Activated naive CD4-positive, alpha-beta T cell treated with Interleukin-2 at 50 U/mL for 16 hours (primary cell): ENCODE measurements at regions not wholly inside any gene's neighbourhood (a gene's known extent, or its start where the extent isn't known, plus 50 kb on each side); places are given as distances from the start of the nearest gene placed in this dataset.

Source experiments
- DNase-seq: peaks from one replicate; pipeline ENCODE4 v3.0.0-alpha.2; 2020

DNA sequence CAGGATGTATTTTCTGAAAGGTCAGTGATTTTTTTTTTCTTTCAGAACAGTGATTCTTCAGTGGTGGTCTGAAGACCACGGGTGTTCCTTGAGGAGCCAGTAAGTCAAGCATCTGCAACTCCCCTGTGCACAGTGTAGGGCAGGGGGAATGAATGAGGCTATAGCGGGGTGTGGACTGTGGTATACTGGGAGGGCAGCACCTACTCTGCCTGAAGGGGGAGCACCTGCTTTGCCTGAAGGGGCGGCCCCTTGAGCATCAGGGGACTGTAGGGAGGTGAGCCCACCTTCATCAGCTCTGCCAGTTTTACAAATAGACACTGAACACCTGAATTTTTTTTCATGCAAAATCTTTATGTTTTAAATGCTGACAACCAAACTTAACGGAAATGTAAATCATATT is 77.5 kb upstream of the RIPOR2 start:
- no peak for DNase-seq

DNA sequence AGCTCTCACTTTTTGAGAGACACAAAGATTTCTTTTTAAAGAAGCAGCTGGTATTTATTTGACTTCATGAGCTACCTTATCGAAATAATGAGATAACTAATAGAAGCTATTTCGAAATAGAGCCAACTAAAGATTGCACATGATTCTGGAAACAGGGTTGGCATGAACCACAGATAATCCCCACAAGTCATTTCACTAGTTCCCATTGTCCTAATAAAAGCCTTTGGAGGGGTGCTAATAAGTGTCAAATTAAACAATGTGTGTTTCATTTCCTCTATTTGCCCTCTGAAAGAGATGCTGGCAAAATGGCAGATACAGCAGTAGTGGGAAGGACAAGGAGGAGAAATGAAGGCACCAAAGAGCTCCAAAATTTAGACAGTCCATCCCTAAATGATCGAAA is 78.6 kb upstream of the RIPOR2 start:
- DNase-seq, result no peak

DNA sequence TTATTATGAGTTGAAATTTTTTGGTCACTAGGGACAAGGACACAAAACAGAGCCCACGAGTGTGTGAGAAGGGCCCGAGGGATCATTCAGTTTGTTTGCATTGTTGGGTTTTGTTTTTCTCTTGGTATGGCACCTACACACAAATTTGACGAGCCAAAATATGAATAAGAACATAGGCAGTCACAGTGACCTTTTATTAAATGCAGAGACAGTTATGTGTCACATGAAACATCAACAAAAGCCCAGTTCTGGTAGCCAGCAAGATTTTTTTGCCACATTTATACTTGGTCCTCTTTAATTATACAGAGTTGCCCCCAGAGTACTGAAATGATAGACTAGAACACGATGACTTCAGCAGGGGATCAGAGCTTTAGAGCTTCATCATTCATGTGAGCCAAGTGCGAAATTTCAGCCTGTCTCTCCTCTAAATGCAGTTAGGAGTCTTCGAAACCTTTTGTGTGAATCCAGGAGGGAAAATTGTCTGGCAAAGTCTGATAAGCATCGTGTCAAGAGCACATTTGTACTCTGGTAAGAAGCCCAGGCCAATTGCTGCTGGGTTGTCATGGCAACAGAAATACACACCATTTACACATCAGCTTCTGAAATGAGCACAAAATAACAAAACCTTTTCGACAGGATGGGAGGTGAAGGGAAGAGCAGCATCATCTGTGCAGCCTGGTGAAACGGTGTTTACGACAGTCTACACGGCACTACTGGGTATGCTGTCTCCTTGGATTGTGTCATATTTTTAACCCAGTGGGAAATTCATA is 79.2 kb upstream of the RIPOR2 start:
- peak; percentile 32 for DNase-seq

DNA sequence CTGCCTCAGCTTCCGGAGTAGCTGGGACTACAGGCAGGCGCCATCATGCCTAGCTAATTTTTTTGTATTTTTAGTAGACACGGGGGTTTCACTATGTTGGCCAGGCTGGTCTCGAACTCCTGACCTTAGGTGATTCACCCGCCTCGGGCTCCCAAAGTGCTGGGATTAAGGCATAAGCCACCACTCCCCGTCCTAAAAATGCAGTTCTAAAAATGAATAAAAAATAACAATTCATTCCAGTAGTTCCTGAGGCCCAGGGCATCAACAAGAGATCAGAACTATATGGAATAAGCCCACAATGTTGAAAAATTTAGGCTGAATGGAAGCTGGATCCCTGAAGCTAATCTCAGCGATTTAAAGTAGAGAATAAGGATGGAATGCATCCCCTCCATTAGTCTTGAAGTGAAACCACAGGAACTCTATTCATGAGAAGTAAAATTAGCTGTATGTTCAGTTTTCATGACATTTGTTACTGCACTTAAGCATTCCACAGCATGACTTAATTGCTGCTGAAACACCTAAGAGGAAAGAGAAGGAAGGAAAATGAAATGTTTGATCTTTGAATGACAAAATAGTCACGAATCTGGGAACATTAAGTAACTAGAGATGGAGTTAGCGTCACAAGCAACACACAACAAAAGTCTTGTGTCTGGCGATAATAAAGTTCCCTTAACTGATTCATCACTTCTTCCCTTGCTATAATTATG is 80.4 kb upstream of the RIPOR2 start:
- DNase-seq, result no peak

DNA sequence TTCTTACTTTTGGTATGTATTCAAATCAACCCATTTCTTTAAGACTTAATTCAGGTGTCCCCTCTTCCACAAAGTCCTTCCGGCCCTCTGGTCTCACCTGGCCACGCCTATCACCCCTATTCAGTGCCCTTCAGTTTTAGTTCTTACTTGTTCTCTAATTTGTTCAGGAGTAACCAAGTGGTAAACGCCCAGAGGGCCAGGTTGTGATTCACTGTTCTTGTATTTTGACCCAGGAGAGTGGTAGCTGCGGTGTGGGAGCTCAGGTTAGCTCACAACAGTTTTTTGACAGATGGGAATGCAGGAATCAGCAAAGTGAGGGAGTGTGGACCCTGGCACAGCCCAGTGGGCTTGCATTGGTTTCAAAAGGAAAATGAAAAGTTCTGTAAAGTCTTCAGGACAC is 81.7 kb upstream of the RIPOR2 start:
- no peak for DNase-seq

DNA sequence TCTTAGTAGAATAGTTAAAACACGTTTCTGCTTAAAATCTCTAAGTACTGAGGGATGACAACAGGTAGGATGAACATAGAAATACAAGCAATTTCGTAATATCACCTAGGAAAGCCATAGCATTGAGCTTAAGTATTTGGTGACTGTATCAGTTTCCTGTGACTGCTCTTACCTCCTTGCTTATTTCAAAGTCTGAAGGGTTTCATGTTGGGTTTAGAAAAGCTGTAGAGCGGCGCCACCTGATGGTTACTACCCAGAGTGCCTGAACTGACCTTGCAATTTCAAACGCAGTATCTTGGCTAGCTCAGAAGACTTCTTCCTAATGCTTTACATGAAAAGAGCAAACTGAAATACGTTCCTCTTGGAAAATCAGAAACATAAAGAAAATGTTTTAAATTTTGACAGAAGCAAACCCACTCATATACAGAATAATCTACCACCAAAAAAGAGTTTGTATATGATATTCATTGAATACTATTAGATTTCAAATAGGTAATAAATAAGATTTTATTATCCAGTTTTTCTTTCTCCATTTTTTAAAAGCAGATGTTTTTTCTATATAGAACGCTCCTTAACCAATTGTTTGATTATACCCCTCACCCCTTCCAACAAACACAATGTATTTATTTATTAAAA is 82.3 kb upstream of the RIPOR2 start:
- peak; percentile 83 for DNase-seq

DNA sequence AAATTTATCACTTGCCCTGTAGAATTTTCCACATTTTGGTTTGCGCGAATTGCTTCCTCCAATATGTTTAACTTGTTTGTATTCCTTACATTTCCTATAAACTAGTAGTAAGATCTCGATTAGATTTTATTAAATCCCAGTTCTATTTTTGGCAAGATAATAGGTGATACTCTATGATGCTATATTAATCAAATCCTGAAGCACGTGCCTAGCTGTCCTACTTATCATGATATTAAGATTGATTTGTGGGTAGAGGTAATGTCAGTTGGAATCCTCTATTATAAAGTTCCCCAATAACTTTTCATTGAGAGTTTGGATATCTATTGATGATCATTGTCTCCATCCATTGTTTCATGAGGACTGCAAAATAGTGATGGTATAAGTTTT is 82.8 kb upstream of the RIPOR2 start:
- no peak for DNase-seq

DNA sequence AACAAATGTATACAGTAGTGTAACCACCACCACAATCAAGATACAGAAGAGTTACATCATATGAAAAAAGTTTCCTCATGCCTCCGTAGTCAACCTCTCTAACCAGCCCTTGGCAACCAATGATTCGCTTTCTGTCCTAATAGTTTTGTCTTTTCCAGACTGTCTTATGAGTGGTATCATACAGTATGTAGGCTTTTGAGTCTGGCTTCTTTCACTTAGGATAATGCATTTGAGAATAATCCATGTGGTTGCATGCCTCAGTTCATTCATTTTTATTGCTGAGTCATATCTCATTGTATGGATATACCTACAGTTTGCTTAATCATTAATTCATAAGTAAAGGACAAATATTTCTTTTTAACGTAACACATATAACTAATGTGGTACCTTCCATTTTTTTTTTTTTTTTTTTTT is 86.4 kb upstream of the RIPOR2 start:
- no peak for DNase-seq

DNA sequence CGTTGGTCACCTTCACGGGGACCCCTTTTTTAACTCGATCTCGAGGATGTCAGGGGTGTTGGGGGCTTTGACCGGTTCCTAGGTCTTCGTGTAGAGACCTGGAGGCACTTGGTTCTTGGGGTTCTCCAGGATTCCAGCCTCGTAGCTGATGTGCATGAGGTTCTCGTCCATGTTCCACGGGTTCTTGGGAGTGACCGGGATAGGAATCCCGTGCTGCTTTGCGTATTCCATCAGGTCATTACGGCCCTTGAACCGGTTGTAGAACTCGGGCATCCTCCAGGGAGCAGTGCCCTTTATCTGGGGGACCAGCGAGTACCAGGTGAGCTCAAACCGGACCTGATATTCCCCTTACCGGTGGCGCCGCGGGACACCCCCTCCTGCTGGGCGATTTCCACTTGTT is 88.0 kb upstream of the RIPOR2 start:
- no peak for DNase-seq

DNA sequence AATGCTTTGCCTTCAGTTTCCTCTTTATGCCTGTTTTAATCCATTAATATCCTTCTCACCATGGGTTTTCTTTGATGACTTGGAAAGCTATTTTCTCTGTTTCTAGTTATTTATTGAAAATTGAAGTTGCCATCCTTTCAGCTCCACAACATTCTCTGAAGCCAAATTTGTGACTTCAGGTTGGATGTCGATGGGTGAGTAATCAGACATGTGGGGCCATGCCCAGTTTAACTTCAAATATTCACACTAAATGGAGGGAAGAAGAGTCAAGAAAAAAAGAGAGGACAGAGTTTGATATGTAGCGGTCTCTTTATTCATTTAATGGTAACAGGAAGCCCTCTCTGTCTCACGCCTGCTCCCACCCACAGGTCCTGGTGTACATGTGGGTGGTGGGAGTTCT is 89.1 kb upstream of the RIPOR2 start:
- no peak for DNase-seq

DNA sequence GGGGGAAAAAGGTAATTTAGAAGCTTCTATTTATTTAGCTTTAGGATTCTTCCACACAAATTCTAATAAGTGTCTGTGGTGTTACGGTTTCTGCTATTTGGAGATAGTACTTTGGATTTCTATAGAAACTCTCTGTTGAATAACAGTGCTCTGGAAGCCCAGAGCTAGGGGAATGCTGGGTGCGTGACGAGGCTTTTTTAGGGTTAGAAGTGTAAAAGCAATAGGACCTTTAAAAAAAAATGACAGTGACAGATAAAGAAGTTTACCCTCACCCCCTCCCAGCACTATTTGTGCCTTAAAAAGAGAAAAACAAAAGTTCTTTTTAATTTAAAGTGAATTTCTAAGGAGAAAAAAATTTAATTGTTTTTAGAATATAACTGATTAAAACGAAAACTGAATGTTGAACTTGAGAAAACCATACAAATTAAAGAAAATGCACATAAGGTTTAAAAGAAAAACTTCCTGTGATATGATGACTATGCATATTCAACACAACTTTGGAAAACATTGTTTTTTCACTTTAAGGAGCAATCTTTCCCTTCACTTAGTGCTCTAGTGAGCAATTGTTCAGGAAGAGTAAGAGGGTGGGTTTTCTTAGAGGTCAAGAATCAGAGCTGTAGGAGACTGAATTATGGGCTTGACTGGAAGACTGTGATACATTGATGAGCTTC is 89.6 kb upstream of the RIPOR2 start:
- no peak for DNase-seq

DNA sequence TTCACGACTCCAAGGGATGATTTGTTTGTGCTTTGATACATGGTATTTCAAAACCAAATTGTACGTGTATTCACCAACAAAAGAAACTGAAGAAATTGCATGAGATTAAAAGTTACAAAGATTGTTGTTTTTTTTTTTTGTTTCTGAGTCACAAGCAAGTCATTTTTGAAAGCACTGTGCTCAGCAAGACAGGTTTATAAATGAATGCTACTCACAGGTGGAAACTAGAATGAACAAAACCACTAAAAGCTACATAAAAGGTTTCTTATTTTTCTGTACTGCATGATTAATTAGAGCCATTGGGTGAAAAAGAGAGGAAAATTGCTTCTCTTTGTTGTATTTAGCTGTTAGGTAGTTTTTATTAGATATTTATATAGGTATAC is 90.2 kb upstream of the RIPOR2 start:
- no peak for DNase-seq

DNA sequence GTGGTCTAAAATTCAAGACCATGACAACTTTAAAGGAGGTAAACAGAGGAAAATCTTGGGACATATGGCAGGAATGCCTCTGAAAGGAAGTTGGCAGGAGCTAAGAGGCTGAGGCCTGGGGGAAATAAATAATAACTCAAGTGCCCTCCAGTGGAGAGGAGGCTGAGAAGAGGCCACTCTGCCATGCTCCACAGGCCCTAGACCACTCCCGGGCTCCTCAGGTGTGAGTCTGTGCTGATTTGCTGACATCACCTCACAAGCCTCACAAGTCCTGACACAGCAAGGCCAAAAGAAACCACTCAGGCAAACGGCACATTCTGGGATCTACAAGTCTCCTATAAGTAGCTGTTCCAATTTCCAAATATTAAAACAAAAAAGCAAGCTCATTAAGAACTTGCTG is 91.0 kb upstream of the RIPOR2 start:
- no peak for DNase-seq

DNA sequence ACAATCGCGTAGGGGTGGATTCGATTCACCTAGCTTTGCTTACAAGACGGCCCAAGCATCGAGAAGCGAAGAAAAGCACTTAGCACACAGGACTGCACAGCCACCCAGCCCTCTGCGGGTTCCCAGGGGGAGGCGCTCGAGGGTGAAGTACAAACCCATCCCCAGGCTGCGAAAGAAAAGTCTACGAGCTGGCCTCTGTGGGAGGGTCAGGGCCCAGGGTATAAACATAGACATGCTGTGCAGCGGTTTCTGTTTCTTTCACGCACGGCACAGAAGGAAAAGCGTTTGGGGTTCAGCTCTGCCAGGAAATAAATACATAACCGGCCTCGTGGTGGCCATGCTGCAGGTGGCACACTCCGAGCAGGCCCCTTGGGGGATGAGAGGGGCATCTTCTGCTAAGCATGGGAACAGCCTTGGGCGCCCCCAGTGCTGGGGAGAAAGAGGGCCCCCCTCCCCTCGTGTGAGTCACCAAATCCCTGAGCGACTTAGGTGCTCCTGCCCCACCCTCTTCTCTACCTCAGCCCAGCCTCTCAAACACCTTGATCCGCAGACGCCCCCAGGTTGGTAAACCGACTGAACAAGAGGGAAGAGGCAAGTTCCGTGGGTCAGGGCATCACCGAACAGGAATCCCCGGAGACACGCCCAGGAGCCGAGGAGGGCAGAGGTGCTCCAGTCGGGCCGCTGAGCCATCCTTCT is 91.6 kb upstream of the RIPOR2 start:
- peak; percentile 85 for DNase-seq

DNA sequence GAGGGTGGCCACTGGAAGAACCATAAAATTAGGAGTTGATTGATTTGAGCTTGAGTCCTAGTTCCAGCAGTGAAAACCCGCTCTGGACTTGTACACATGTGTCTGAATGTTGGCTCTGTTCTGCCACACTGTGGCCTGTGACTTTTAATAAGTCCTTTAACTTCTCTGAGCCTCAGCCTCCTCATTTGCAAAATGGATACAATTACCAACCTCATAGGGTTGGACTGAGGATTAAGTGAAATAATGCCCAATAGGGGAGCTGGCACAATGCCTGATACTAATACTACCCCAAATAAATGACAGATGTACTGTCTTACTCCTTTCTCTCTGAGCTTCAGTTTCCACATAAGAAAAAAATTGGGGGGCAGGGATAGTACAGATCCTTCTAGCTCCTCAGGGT is 92.6 kb upstream of the RIPOR2 start:
- no peak for DNase-seq

DNA sequence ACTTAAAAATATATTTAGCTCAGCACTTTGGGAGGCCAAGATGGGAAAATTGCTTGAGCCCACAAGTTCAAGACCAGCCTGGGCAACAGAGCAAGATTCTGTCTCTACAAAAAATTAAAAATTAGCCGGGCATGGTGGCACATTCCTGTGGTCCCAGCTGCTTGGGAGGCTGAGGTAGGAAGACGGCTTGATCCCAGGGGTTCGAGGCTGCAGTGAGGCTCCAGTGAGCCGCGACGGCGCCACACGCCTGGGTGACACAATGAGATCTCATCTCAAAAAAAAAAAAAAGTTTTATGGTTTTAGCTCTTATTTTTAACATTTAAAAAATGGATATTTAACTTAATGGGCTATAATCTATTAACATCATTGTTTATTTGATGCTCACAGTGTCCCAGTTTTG is 97.2 kb upstream of the RIPOR2 start:
- no peak for DNase-seq

DNA sequence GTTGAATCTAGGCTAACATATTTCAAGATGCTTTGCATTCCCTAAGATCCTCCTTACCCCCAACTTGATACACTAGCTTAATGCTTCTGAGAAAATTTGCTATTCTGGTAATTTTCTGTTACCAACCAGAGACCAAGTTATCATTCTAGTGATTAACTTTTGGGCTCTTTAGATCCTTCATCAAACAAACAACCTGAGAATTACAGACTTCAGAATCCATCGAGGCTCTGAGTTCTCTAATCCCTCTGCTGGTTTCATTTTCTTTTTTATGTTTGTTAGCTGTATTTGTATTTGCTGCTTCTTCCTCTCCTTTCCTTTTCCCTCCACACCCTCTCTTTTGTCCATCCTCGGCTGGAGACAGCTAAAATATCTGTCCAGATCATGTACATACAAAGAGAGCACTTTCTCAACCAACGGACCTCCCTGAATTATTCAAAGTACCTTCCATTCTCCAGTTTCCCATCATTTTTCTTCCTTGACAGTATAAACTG is 98.7 kb upstream of the RIPOR2 start:
- DNase-seq, result no peak

DNA sequence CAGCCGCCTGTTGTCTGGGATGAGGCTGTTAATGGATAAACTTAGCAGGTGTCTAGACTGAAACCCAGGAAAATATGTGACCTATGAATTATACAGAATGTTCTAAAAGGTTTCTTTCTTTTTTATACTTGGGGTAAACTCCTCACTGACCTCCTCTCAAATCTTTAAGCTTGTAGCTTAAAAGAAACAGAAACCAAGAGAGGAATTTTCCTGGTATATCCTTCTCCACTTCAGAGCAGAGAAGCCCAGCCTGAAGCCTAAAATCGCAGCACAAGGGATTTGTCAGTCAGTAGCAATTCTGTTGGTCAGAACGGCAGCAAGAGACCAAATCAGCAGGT is 99.4 kb upstream of the RIPOR2 start:
- no peak for DNase-seq

DNA sequence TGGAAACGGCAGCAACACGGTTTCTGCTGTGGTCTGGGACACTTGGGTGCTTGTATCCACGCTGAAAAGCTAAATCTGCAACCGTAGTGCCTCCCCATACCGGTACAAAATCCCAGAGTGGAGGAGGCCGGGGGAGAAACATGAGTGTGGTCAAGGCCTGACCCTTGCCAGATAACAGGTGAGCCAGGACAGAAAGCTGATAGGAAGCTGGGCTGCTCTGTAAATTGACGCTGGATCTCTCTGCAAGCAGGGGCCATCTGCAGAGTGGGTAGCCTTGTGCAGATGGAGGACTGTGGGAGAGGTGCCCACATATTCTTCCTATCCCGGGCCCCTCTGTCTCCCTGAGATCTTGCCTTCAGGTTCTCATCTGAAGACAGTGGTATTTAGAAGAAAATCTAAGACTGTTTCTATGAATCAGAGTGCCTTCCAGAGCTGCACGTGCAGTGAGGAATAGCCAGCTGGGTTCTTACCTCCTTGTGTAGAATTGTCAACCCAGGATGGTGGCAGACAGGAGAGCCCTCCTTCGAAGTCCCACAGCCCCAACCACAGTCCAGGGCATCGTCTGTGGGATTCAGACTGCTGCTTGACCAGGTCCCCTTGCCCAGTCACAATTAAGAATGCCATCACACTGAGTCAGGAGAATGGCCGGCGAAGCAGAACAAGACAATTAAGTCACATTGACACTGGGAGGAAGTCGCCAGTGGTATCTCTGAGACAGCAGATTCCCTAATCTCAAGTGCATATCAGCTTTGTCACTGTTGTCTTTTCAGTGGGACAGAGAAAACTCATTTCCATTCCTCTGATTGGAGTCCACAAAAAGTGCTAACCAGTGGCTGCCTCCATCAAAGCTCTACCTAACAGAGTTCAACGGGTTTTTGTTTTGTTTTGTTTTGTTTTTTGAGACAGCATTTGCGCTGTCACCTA is 100.0 kb upstream of the RIPOR2 start:
- peak; percentile 25 for DNase-seq

DNA sequence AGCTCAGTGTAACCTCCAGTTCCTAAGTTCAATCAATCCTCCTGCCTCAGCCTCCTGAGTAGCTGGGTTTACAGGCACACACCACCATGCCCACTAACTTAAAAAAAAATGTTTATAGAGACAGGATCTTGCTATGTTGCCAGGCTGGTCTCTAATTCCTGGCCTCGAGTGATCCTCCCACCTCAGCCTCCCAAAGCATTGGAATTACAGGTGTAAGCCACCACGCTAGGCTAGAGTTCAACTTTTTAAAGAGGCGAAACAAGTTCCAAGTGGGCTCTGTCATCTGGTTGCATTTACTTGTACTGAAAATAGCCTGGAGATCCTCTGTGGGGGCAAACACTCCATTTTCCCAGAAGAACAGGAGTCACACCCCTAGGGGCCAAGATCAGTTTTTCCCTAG is 100.7 kb upstream of the RIPOR2 start:
- no peak for DNase-seq

DNA sequence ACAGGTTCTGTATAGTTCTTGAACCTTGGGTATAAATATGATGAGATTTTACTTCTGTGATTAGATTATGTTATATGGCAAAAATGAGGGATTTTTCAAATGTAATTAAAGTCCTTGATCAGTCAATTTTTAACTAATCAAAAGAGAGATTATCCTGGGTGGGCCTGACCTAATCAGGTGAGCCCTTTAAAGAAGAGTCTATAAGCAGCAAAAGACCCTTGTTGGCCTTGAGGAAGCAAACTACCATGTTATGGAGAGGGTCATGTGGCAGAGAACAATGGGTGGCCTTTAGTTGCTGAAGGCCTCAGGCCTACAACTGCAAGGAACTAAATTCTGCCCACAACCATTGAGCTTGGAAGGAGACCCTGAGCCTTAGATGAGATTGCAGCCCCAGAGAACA is 102.5 kb upstream of the RIPOR2 start:
- no peak for DNase-seq

DNA sequence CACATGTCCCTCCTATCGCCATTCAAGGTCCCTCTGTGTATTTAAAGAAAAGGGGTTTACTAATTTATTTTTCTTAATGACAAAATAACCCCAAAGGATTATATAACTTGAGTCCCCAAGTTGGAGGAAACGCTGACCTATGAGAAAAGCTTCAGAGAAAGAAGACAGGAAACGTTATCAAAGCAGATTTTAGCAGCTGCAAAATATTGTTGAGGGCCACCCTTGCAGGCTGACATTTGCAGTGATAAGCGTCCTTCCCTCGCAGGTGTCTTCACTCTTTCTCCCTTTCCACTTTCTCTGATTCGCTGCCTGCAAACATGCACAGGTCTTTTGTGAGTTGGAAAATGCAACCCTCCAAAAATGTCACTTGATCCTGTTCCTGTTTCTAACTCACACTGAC is 103.2 kb upstream of the RIPOR2 start:
- no peak for DNase-seq
